HEK293 (cell line): ENCODE measurements at regions not wholly inside any gene's neighbourhood (a gene's known extent, or its start where the extent isn't known, plus 50 kb on each side); places are given as distances from the start of the nearest gene placed in this dataset.
"Not testable (repeated sequence)": the region's sequence is repeated elsewhere in the genome, so short reads cannot be mapped to it uniquely, and the experiment has no call there.

Experiments used
- CTCF ChIP-seq: fragments of 450-650 bp; formaldehyde crosslinking; IDR thresholded peaks from 2 replicates; pipeline ENCODE4 v1.5.1; 2016; ENCODE audit warnings: missing biosample characterization, missing genetic modification characterization
- ZBTB1 ChIP-seq: fragments of 450-650 bp; formaldehyde crosslinking; IDR thresholded peaks from 2 replicates; pipeline ENCODE4 v1.5.1; 2016; ENCODE audit warnings: missing biosample characterization, missing genetic modification characterization
- ZBTB20 ChIP-seq: fragments of 450-650 bp; formaldehyde crosslinking; IDR thresholded peaks from 2 replicates; pipeline ENCODE4 v1.5.1; 2016; ENCODE audit warnings: missing biosample characterization, missing genetic modification characterization

- TF ChIP-seq CTCF (tag by site-specific recombination); ZBTB1; ZBTB20 (tag by site-specific recombination): not testable (repeated sequence)
These were observed 111.9 kb downstream of the LSMEM1 start for GRCh38 chr7:112592565-112593263.
